Ascending aorta (tissue), 2 donors: ENCODE measurements at regions not wholly inside any gene's neighbourhood (a gene's known extent, or its start where the extent isn't known, plus 50 kb on each side); places are given as distances from the start of the nearest gene placed in this dataset.

Experiments used
- DNase-seq, 2 donors: peaks; one replicate each; pipeline ENCODE4 v3.0.0-alpha.2; 2019; ENCODE audit warnings: low spot score in 2 of 2
- H3K27ac ChIP-seq, 2 donors: fragments of 200-600 bp; sonication (generic); one replicate each; pipeline ENCODE4 v1.5.1; 2016 to 2017; ENCODE audit warnings: mild to moderate bottlenecking in 1 of 2
- H3K27me3 ChIP-seq: fragments of 200-600 bp; sonication (generic); one replicate; pipeline ENCODE4 v1.5.1; 2017
- H3K36me3 ChIP-seq, 2 donors: fragments of 200-600 bp; sonication (generic); one replicate each; pipeline ENCODE4 v1.5.1; 2016
- H3K4me1 ChIP-seq, 2 donors: fragments of 200-600 bp; sonication (generic); one replicate each; pipeline ENCODE4 v1.5.1; 2016 to 2017; ENCODE audit warnings: mild to moderate bottlenecking in 1 of 2
- H3K4me3 ChIP-seq, 2 donors: fragments of 200-600 bp; sonication (generic); one replicate each; pipeline ENCODE4 v1.5.1; 2016 to 2017; ENCODE audit warnings: mild to moderate bottlenecking in 1 of 2
- H3K9me3 ChIP-seq, 2 donors: fragments of 200-600 bp; sonication (generic); one replicate each; pipeline ENCODE4 v1.5.1; 2016
- CTCF ChIP-seq, 3 experiments: fragments of 200-600 bp in 2 of 3; fragments of 450-650 bp in 1 of 3; sonication (generic) in 2 of 3; IDR thresholded peaks; one replicate each; pipeline ENCODE4 v1.5.1; 2016 to 2019; ENCODE audit warnings: antibody characterized with exemption in 3 of 3, mild to moderate bottlenecking in 1 of 3, moderate library complexity in 1 of 3
- intact Hi-C: fragments of 100-400 bp; cut with DNase I; formaldehyde crosslinking; loops from one replicate; pipeline ENCODE4 v1.15.1; 2023

- H3K4me3 ChIP-seq: no peak overlapping the region
- no peaks in the 10 kb centered on the region for H3K36me3 ChIP-seq
- DNase-seq: no peak
- TF ChIP-seq CTCF (IDR thresholded peaks at IDR 0.05): no peak
- no peaks in the 10 kb centered on the region for H3K27me3 ChIP-seq
- H3K9me3 ChIP-seq: no peaks in the 10 kb centered on the region
- intact Hi-C loops: no loop called here
- H3K4me1 ChIP-seq: no peaks in the 10 kb centered on the region
- no peak overlapping the region for H3K27ac ChIP-seq
These were observed 470.5 kb upstream of the SALL1 start for GRCh38 chr16:51621610-51622009.

DNA sequence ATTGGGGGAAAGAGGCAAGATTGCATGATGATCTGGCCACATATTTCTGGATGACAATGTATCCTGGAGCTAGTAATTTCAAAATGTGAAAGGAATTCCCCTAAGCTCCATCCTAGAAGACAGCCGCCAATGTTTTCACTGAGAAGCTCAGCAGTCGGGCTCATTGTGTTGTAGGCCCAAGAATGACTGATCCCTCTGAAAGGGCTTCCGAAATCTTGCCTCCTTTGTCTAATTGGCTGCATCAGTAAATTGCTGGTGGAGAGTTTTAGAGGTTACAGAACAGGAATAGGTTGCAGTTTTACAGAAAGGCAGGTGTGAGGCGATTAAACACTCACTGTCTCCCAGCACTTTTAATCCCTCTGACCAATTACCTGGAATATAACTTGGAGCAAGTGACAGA lies 464.1 kb upstream of the SALL1 start:
- H3K4me3 ChIP-seq: no peak overlapping the region
- H3K27ac ChIP-seq: no peak overlapping the region
- H3K9me3 ChIP-seq: no peaks in the 10 kb centered on the region
- no peak for TF ChIP-seq CTCF (IDR thresholded peaks at IDR 0.05)
- intact Hi-C loops: no loop called here
- no peak for DNase-seq
- no peaks in the 10 kb centered on the region for H3K27me3 ChIP-seq
- no peaks in the 10 kb centered on the region for H3K36me3 ChIP-seq
- H3K4me1 ChIP-seq: no peaks in the 10 kb centered on the region

DNA sequence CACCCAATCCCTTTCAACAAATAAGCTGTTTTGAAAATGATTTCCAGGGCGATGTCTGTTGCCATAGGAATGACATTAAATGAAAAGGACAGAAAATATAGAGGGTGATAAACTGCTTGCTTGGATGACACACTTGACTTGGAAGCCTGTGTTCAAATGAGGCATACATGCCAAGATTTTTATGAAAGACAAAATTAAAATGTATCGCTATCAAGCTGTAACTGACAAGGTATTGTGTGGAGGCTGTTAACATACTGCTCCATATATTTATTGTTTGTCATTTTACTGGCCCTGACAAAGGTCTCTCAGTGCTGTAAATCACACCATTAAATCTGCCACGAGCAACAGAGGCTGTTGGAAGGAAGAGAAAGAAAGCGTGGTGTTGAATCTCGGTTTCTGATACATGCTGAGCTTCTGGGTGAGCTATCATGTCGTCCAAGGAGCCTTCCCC lies 456.2 kb upstream of the SALL1 start:
- H3K4me1 ChIP-seq: no peaks in the 10 kb centered on the region
- H3K36me3 ChIP-seq: no peaks in the 10 kb centered on the region
- DNase-seq: no peak
- H3K27me3 ChIP-seq: no peaks in the 10 kb centered on the region
- TF ChIP-seq CTCF (IDR thresholded peaks at IDR 0.05): no peak
- H3K9me3 ChIP-seq: no peaks in the 10 kb centered on the region
- intact Hi-C loops: no loop called here
- no peak overlapping the region for H3K27ac ChIP-seq
- H3K4me3 ChIP-seq: no peak overlapping the region

DNA sequence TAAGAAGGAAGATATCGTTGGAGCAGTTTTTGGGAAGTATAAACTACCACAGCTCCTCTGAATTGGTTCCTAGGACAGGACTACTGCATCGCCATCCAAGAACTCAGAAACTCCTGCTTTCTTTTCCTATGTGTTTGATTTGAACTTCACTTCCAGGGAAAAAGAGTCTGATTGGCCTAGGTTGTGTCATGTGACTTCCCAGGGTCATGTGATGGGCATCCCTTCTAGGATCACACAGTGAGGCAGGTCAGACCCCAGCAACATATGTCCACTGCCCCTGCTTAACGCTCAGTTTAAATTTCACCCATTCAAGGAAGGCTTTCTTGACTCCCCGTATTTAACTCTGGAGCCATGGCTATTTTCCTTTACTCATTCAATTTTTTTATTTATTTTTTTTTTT lies 445.2 kb upstream of the SALL1 start:
- no peak for TF ChIP-seq CTCF (IDR thresholded peaks at IDR 0.05)
- H3K27me3 ChIP-seq: no peaks in the 10 kb centered on the region
- no peaks in the 10 kb centered on the region for H3K36me3 ChIP-seq
- no peak overlapping the region for H3K27ac ChIP-seq
- DNase-seq: no peak
- no peak overlapping the region for H3K4me3 ChIP-seq
- intact Hi-C loops: no loop called here
- H3K9me3 ChIP-seq: no peaks in the 10 kb centered on the region
- no peaks in the 10 kb centered on the region for H3K4me1 ChIP-seq

DNA sequence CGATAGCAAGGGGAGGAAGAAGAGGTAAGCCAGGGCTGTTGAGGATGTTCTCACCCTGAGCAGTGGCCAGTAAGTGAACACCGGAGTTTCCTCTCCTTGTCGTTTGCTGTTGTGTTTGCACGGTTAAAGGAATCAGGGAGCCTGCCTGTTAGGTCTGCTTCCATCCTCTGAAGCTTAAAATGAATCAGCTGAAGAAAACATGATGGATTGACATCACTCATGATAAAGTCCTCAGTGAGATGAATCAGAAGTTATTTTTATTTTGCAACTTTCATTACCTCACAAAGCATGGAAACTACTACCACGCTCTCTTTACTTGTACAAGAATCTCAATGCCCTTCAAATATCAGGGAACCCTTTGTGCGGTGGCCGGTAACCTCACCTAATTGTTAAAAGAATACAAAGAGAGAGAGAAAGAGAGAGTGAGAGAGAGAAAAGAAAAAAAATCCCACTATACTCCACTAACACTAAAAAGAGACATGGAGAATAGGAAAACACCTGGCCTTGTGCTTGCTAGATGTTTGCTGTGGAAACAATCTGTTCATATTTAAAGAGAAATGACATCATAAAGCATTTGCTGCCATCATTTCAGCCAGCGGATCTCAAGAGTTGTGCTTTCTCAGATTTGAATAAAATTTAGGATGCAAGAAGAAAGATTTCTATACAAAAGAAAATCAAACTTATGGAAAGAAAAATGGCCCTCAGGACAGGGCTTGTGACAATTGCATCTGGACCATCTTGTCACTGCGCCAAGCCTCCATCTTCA lies 441.6 kb upstream of the SALL1 start:
- intact Hi-C loops: no loop called here
- H3K4me3 ChIP-seq: no peak overlapping the region
- no peaks in the 10 kb centered on the region for H3K36me3 ChIP-seq
- TF ChIP-seq CTCF (IDR thresholded peaks at IDR 0.05): no peak
- no peak for DNase-seq
- no peaks in the 10 kb centered on the region for H3K9me3 ChIP-seq
- H3K27me3 ChIP-seq: no peaks in the 10 kb centered on the region
- no peak overlapping the region for H3K27ac ChIP-seq
- no peaks in the 10 kb centered on the region for H3K4me1 ChIP-seq
